Breast epithelium (tissue), 3 donors: ENCODE measurements at regions not wholly inside any gene's neighbourhood (a gene's known extent, or its start where the extent isn't known, plus 50 kb on each side); places are given as distances from the start of the nearest gene placed in this dataset.

Experiments used
- POLR2AphosphoS5 ChIP-seq, 3 donors: sonication (generic); formaldehyde crosslinking; IDR thresholded peaks; one replicate each; pipeline ENCODE4 v1.6.1; 2017; ENCODE audit warnings: antibody characterized with exemption in 3 of 3
- TF ChIP-seq, protein P1 (sequence below), 3 donors: fragments of 450-650 bp; IDR thresholded peaks; one replicate each; pipeline ENCODE4 v1.5.1; 2016 to 2017; ENCODE audit warnings: antibody characterized with exemption in 3 of 3, mild to moderate bottlenecking in 3 of 3, moderate library complexity in 3 of 3

DNA sequence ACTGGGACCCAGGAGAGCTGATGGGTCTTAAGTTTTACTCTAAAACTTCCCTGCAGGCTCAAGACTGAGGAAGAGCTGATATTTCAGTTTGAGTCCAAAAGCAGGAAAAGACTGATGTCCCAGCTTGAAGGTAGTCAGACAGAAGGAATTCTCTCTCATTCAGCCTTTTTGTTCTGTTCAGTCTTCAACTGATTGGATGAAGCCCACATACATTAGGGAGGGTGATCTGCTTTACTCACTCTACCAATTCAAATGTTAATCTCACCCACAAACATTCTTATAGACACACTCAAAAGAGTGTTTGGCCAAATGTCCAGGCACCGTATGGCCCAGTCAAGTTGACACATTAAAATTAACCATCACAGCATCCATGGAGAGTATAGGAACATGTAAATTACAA is 173.5 kb downstream of the KCNRG start:
- TF ChIP-seq, protein P1, sequence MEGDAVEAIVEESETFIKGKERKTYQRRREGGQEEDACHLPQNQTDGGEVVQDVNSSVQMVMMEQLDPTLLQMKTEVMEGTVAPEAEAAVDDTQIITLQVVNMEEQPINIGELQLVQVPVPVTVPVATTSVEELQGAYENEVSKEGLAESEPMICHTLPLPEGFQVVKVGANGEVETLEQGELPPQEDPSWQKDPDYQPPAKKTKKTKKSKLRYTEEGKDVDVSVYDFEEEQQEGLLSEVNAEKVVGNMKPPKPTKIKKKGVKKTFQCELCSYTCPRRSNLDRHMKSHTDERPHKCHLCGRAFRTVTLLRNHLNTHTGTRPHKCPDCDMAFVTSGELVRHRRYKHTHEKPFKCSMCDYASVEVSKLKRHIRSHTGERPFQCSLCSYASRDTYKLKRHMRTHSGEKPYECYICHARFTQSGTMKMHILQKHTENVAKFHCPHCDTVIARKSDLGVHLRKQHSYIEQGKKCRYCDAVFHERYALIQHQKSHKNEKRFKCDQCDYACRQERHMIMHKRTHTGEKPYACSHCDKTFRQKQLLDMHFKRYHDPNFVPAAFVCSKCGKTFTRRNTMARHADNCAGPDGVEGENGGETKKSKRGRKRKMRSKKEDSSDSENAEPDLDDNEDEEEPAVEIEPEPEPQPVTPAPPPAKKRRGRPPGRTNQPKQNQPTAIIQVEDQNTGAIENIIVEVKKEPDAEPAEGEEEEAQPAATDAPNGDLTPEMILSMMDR (IDR thresholded peaks at IDR 0.05) = no peak
- no peak for TF ChIP-seq POLR2AphosphoS5 (IDR thresholded peaks at IDR 0.05)
